Thymus (tissue), 11 donors: ENCODE measurements at regions not wholly inside any gene's neighbourhood (a gene's known extent, or its start where the extent isn't known, plus 50 kb on each side); places are given as distances from the start of the nearest gene placed in this dataset.

Source experiments
- DNase-seq, 9 donors: peaks; one replicate each; pipeline ENCODE4 v3.0.0-alpha.2; 2013; ENCODE audit warnings: low spot score in 9 of 9, low read depth in 6 of 9, missing footprints in 1 of 9
- H3K27ac ChIP-seq, 2 donors: one replicate each; pipeline ENCODE4 v1.5.1; 2013; ENCODE audit warnings: control low read depth in 1 of 2, low read depth in 1 of 2, low read length in 1 of 2, mild to moderate bottlenecking in 1 of 2, moderate library complexity in 1 of 2
- H3K27me3 ChIP-seq, 2 donors: one replicate each; pipeline ENCODE4 v1.5.1; 2013; ENCODE audit warnings: low read length in 1 of 2; ENCODE audit not compliant: control insufficient read depth in 2 of 2, insufficient read depth in 1 of 2
- H3K36me3 ChIP-seq, 2 donors: one replicate each; pipeline ENCODE4 v1.5.1; 2013; ENCODE audit warnings: low read length in 1 of 2, mild to moderate bottlenecking in 1 of 2, moderate library complexity in 1 of 2; ENCODE audit not compliant: control insufficient read depth in 2 of 2, insufficient read depth in 2 of 2
- H3K4me1 ChIP-seq, 2 donors: one replicate each; pipeline ENCODE4 v1.5.1; 2013; ENCODE audit warnings: low read length in 2 of 2; ENCODE audit not compliant: control insufficient read depth in 2 of 2, insufficient read depth in 2 of 2
- H3K4me3 ChIP-seq, 2 donors: one replicate each; pipeline ENCODE4 v1.5.1; 2013; ENCODE audit warnings: low read length in 2 of 2, control low read depth in 1 of 2, mild to moderate bottlenecking in 1 of 2
- H3K9me3 ChIP-seq, 2 donors: one replicate each; pipeline ENCODE4 v1.5.1; 2013; ENCODE audit warnings: low read length in 1 of 2, mild to moderate bottlenecking in 1 of 2; ENCODE audit not compliant: control insufficient read depth in 2 of 2, insufficient read depth in 1 of 2
- WGBS: extraction: QIAGEN DNeasy Blood & Tissue Kit; methylation state at CpG from one replicate; pipeline ENCODE4 v1.1.7; 2013; 5-methylcytosine and 5-hydroxymethylcytosine counted together
- donor health status: healthy.

GRCh38 chr7:128165927-128166420 is 75.1 kb upstream of the LEP start:
- Histone ChIP-seq H3K27me3 (peaks cover 55 to 94% of the 10 kb centered on the region in 2 donors), H3K27ac (no peak overlapping the region), H3K36me3 (no peaks in the 10 kb centered on the region), H3K4me3 (no peak overlapping the region), H3K9me3 (peaks cover 0 to 2% of the 10 kb centered on the region in 2 donors), H3K4me1 (peaks cover 0 to 12% of the 10 kb centered on the region in 2 donors)
- no peak for DNase-seq
- 26% methylated on average over 14 of the region's 14 CpGs for WGBS

- H3K4me3 ChIP-seq: peak overlapping the region in 1 of 2 donors; percentile 6
- WGBS: 2% methylated on average over 44 of the region's 44 CpGs
- peaks cover 55 to 98% of the 10 kb centered on the region in 2 donors for H3K27me3 ChIP-seq
- no peak for DNase-seq
- H3K27ac ChIP-seq: no peak overlapping the region
- peaks cover 0 to 12% of the 10 kb centered on the region in 2 donors for H3K4me1 ChIP-seq
- H3K36me3 ChIP-seq: no peaks in the 10 kb centered on the region
- H3K9me3 ChIP-seq: peaks cover 0 to 2% of the 10 kb centered on the region in 2 donors
These were observed 74.5 kb upstream of the LEP start for GRCh38 chr7:128166603-128167041.

- Histone ChIP-seq H3K27me3 (peaks cover 55 to 99% of the 10 kb centered on the region in 2 donors), H3K4me3 (peak overlapping the region in 1 of 2 donors; percentile 17), H3K27ac (no peak overlapping the region), H3K9me3 (peaks cover 0 to 2% of the 10 kb centered on the region in 2 donors), H3K36me3 (no peaks in the 10 kb centered on the region), H3K4me1 (peaks cover 0 to 12% of the 10 kb centered on the region in 2 donors)
- 2% methylated on average over 59 of the region's 59 CpGs for WGBS
- DNase-seq: no peak
These were observed 73.9 kb upstream of the LEP start for GRCh38 chr7:128167042-128167701.

DNA sequence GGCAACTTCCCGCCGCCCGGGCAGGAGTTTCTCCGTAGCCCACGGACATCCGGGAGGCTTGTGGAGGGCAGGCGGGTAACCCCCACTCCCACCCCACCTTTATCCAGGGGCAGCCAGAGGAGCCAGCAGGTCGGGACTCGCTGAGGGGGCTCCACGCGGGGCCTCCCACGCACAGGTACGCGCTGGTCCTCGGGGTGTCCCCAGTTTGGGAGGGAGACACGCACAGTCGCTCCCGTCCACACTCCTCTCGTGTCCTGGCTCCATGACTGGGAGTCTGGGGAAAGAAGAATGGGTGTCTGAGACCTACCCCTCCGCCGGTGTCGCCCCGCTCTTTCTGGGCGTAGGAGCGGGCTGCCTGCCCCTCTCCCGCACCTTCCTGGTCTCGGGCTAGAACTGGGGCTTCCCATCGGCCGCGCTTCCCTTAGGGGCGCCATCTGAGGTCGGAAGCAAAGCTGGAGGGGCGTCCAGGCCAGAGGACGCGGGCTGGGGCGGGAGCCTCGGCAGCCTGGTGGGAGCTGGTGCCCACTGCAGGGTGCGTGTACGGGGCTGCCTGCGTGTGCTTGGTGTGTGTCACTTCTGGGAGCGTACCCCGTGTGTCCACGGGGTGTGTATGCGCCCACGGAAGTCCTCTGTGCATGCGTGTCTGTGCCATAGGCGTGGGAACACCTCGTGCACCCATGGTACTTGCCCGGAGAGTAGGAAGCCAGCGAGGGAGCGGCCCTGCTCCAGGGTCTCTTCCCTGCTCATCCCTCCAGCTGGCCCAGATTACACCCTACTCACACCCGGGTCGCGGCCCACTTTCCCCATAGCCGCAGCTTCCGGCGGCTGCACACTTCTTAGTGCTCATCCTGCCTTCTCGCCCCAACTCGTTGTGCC is 73.0 kb upstream of the LEP start:
- Histone ChIP-seq H3K4me3 (peak overlapping the region in 1 of 2 donors; percentile 17), H3K27ac (no peak overlapping the region), H3K36me3 (no peaks in the 10 kb centered on the region), H3K27me3 (peaks cover 55 to 98% of the 10 kb centered on the region in 2 donors), H3K4me1 (peaks cover 0 to 12% of the 10 kb centered on the region in 2 donors), H3K9me3 (peaks cover 0 to 2% of the 10 kb centered on the region in 2 donors)
- 5% methylated on average over 59 of the region's 59 CpGs for WGBS
- DNase-seq: no peak

GRCh38 chr7:128168667-128169210 is 72.3 kb upstream of the LEP start:
- H3K27me3 ChIP-seq: peaks cover 55 to 97% of the 10 kb centered on the region in 2 donors
- WGBS: 8% methylated on average over 16 of the region's 16 CpGs
- H3K27ac ChIP-seq: no peak overlapping the region
- H3K4me1 ChIP-seq: peaks cover 0 to 12% of the 10 kb centered on the region in 2 donors
- DNase-seq: peak in 7 of 9 donors; percentile 3 to 54 (median 23)
- H3K36me3 ChIP-seq: no peaks in the 10 kb centered on the region
- no peak overlapping the region for H3K4me3 ChIP-seq
- H3K9me3 ChIP-seq: peaks cover 0 to 2% of the 10 kb centered on the region in 2 donors

DNA sequence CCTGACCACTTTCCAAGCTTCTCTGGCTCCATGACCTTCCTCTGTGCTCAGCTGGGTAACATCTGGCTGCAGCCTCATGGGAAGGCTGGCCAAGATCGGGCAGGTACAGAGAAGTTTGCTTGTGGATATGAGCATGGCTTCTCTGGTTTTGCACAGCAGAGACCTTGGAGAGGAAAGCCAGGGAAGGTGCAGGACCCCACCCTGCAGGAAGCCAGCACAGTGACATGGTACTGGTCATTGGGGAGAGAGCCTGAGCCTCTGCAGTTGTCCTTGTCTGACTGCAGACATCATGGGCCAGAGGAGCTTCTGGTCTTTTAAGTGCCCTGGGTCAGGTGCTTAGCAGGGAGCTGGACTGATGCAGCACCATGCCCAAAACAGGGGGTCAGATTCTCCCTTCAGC is 70.6 kb upstream of the LEP start:
- DNase-seq: no peak
- peaks cover 0 to 2% of the 10 kb centered on the region in 2 donors for H3K9me3 ChIP-seq
- no peak overlapping the region for H3K4me3 ChIP-seq
- peaks cover 44 to 95% of the 10 kb centered on the region in 2 donors for H3K27me3 ChIP-seq
- no peaks in the 10 kb centered on the region for H3K36me3 ChIP-seq
- H3K4me1 ChIP-seq: peaks cover 0 to 12% of the 10 kb centered on the region in 2 donors
- no peak overlapping the region for H3K27ac ChIP-seq
- 79% methylated on average over 1 of the region's 1 CpG for WGBS

DNA sequence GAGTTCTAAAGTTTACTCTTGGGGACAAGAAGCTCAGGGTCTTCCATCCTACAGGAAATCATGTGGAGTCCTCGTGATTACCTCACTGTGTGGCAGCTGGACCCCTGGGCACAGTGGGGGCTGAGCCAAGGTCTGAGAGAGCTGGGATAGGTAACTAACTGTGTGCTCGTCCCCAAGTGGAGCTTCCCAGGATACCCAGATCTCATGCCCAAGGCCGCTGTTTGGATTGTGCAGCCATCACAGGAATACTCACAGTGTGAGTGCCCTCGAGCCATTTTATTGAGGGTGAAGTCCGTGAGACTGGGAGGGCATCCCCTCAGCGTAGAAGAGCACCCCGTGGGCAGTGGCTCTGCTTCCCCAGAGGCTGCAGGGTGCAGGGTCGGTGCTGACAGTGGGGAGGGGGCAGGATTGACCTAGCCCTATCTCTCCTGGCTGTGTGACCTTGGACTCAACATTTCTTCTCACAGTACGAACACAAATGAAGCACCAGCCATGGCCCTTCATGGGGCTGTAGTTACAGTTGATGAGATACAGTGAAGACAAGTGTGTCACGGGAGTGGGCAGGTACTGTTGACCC is 69.6 kb upstream of the LEP start:
- no peaks in the 10 kb centered on the region for H3K9me3 ChIP-seq
- H3K4me3 ChIP-seq: no peak overlapping the region
- no peak for DNase-seq
- peaks cover 0 to 12% of the 10 kb centered on the region in 2 donors for H3K4me1 ChIP-seq
- WGBS: 86% methylated on average over 10 of the region's 10 CpGs
- no peaks in the 10 kb centered on the region for H3K36me3 ChIP-seq
- H3K27ac ChIP-seq: no peak overlapping the region
- peaks cover 34 to 87% of the 10 kb centered on the region in 2 donors for H3K27me3 ChIP-seq

DNA sequence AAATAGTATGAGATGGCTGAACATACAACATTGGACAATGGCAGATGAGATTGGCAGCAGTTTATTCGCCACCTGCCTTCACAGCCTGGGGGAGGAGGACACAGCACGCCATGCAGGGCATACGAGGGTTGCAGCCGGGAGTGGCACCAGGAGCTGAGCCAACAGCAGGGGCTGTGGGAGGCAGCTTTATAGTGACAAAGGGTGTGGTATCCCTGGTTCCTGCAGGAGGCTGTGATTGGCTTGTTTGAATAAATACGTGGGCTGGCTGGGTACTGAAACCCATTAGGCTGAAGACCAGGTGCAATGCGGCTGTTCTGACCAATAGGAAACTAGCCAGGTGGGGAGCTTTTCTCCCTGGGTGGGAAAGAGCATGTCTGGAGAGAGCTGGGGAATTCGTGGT is 68.9 kb upstream of the LEP start:
- H3K27ac ChIP-seq: no peak overlapping the region
- H3K36me3 ChIP-seq: no peaks in the 10 kb centered on the region
- H3K4me1 ChIP-seq: peaks cover 0 to 10% of the 10 kb centered on the region in 2 donors
- WGBS: 86% methylated on average over 7 of the region's 7 CpGs
- H3K9me3 ChIP-seq: no peaks in the 10 kb centered on the region
- H3K4me3 ChIP-seq: no peak overlapping the region
- no peak for DNase-seq
- H3K27me3 ChIP-seq: peaks cover 27 to 87% of the 10 kb centered on the region in 2 donors
